AG04450 (cell line): ENCODE measurements at regions not wholly inside any gene's neighbourhood (a gene's known extent, or its start where the extent isn't known, plus 50 kb on each side); places are given as distances from the start of the nearest gene placed in this dataset.

ENCODE experiments used
- CTCF ChIA-PET: fragments of 300-600, 350-600 bp; formaldehyde crosslinking; extraction: SDS; loops from one replicate; lab custom pipeline; 2022; ENCODE audit warnings: antibody characterized with exemption, inconsistent platforms; lab: Charles Lee
- POLR2A ChIA-PET: fragments of 350-600 bp; formaldehyde crosslinking; extraction: SDS; loops from one replicate; lab custom pipeline; 2021; ENCODE audit warnings: antibody characterized with exemption, inconsistent platforms; lab: Yijun Ruan, JAX
- DNase-seq: peaks from one replicate; pipeline ENCODE4 v3.0.0-alpha.2; 2011; ENCODE audit warnings: low read depth, low spot score
- H3K27ac ChIP-seq: one replicate; pipeline ENCODE4 v1.5.1; 2012; ENCODE audit warnings: low read depth, low read length, control low read depth
- H3K27me3 ChIP-seq: one replicate; pipeline ENCODE4 v1.6.0; 2012; ENCODE audit warnings: low read length; ENCODE audit not compliant: control insufficient read depth, insufficient read depth
- H3K4me3 ChIP-seq: 2 replicates; pipeline ENCODE4 v1.5.1; 2011; ENCODE audit warnings: mild to moderate bottlenecking, low read depth, low read length, control low read depth
- H3K9me3 ChIP-seq: 2 replicates; pipeline ENCODE4 v1.5.1; 2012; ENCODE audit warnings: low read length; ENCODE audit not compliant: control insufficient read depth, insufficient read depth
- CTCF ChIP-seq: IDR thresholded peaks from 2 replicates; pipeline ENCODE4 v1.5.1; 2011; ENCODE audit warnings: low read depth, low read length, control low read depth, inconsistent platforms

GRCh38 chr22:48106715-48107259, 1344.3 kb downstream of the TBC1D22A start:
- POLR2A ChIA-PET: no interaction called here
- no peak overlapping the region for H3K4me3 ChIP-seq
- no peak for DNase-seq
- peaks cover 58% of the 10 kb centered on the region for H3K9me3 ChIP-seq
- H3K27me3 ChIP-seq: no peaks in the 10 kb centered on the region
- no peak overlapping the region for H3K27ac ChIP-seq
- no peak for TF ChIP-seq CTCF
- CTCF ChIA-PET: no interaction called here

DNA sequence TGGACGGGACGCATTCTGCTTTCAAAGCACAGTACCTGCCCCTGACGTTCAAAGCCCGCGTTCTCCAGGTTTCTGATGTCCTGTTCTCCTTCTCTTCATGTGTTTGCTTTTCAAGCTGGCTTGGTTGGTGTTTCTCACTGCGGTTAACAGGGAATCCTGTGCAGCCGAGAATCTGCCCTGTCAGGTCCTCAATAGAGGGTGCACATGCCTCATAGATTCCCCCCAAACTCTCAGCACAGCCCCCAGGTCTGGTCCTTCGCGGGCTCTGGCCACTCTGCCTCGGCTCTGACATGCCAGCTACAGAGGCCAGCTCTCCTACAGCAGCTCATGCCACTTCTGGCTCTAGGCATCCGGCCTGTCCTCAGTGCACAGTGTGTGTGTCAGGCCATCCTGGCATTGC, 1343.8 kb downstream of the TBC1D22A start:
- no peak overlapping the region for H3K27ac ChIP-seq
- H3K27me3 ChIP-seq: no peaks in the 10 kb centered on the region
- CTCF ChIA-PET: no interaction called here
- no peak for DNase-seq
- POLR2A ChIA-PET: no interaction called here
- H3K4me3 ChIP-seq: no peak overlapping the region
- H3K9me3 ChIP-seq: peaks cover 64% of the 10 kb centered on the region
- no peak for TF ChIP-seq CTCF

GRCh38 chr22:48105259-48105658, 1342.8 kb downstream of the TBC1D22A start:
- Histone ChIP-seq H3K27me3 (no peaks in the 10 kb centered on the region), H3K27ac (no peak overlapping the region), H3K4me3 (no peak overlapping the region), H3K9me3 (peaks cover 73% of the 10 kb centered on the region)
- TF ChIP-seq CTCF: no peak
- no peak for DNase-seq
- CTCF ChIA-PET: interaction anchor here (0.7 kb wide), 1 partner anchor 558 kb away, joined by 5 read pairs; no protein-coding TSS in a partner anchor
- POLR2A ChIA-PET: no interaction called here

DNA sequence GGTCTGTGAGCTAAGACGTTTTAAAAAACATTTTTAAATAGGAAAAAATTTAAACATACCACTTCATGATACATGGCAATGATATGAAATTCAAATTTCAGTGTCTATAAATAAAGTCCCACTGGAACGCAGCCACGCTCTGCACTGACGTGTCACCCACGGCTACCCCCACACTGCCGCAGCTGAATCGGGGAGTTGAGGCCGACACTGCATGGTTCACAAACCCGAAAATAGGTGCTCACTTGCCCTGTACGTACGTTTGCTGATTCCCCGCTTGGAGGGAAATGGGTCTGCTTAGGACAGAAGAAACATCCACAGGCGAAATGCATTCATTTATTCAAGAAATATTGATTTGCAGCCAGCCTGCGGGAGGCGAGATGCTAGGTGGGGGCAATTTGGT, 1342.3 kb downstream of the TBC1D22A start:
- CTCF ChIA-PET: interaction anchor here (0.7 kb wide), 1 partner anchor 557 kb away, joined by 5 read pairs; no protein-coding TSS in a partner anchor
- POLR2A ChIA-PET: no interaction called here

More for the DNA sequence above, 1342.3 kb downstream of the TBC1D22A start:
- Histone ChIP-seq H3K27ac (no peak overlapping the region), H3K4me3 (no peak overlapping the region), H3K9me3 (peaks cover 78% of the 10 kb centered on the region), H3K27me3 (no peaks in the 10 kb centered on the region)
- DNase-seq: no peak
- TF ChIP-seq CTCF: no peak
